HepG2 (cell line): ENCODE measurements at regions not wholly inside any gene's neighbourhood (a gene's known extent, or its start where the extent isn't known, plus 50 kb on each side); places are given as distances from the start of the nearest gene placed in this dataset.

Experiments used
- ATAC-seq: fragments of 200-7000 bp; cut with Tn5 transposase; 3 replicates; pipeline ENCODE4 v1.9.1; 2020; ENCODE audit warnings: mild to moderate bottlenecking, moderate library complexity
- BruUV-seq: library from RNA; stranded (reverse); fragments of 400-500 nt; replicated peaks from 2 replicates; lab custom pipeline; 2021; lab: Mats Ljungman, UMichigan
- CTCF ChIA-PET: fragments of 300-600 bp; formaldehyde crosslinking; extraction: SDS; loops from one replicate; lab custom pipeline; 2021; ENCODE audit warnings: low total read pairs, inconsistent platforms, low intra/inter-chr PET ratio; lab: Yijun Ruan, JAX
- POLR2A ChIA-PET: fragments of 350-600 bp; sonication (Branson Sonifier 250); formaldehyde crosslinking; loops from one replicate; lab custom pipeline; 2020; ENCODE audit warnings: antibody characterized with exemption, inconsistent platforms; lab: Yijun Ruan, JAX
- DNase-seq: peaks from one replicate; pipeline ENCODE4 v3.0.0-alpha.2; 2015; ENCODE audit warnings: low spot score
- FAIRE-seq: peaks from 3 replicates; lab custom pipeline; 2011; peaks lifted over from hg19 to GRCh38; lab: Jason Lieb, UNC
- H2AFZ ChIP-seq: one replicate; pipeline ENCODE4 v1.6.1; 2011; ENCODE audit warnings: low read length, inconsistent platforms
- H3K27ac ChIP-seq: fragments of 300-600 bp; 3 replicates; pipeline ENCODE4 v1.8.0; 2011; ENCODE audit warnings: mixed run types, mild to moderate bottlenecking, mixed read lengths, low read length, inconsistent platforms; ENCODE audit not compliant: insufficient read depth; ENCODE audit errors: extremely low read length
- H3K27me3 ChIP-seq, 2 experiments: fragments of 200-600 bp in 1 of 2; 2 replicates in 1 of 2; 3 replicates in 1 of 2; pipeline versions ENCODE4 v1.6.0 to v1.8.0; 2011; ENCODE audit warnings: low read length in 2 of 2, mild to moderate bottlenecking in 2 of 2, moderate library complexity in 2 of 2, inconsistent platforms in 1 of 2; ENCODE audit not compliant: insufficient read depth in 2 of 2, control insufficient read depth in 1 of 2
- H3K36me3 ChIP-seq, 2 experiments: fragments of 200-600 bp in 1 of 2; replicated peaks in 1 of 2; 2 replicates in 1 of 2; 3 replicates in 1 of 2; pipeline versions ENCODE4 v1.5.1 to v1.8.0; 2011; ENCODE audit warnings: low read length in 2 of 2, inconsistent platforms in 1 of 2; ENCODE audit not compliant: insufficient read depth in 2 of 2, control insufficient read depth in 1 of 2
- H3K4me1 ChIP-seq: 2 replicates; pipeline ENCODE4 v1.5.1; 2012; ENCODE audit warnings: low read length, inconsistent platforms; ENCODE audit not compliant: insufficient read depth
- H3K4me2 ChIP-seq: 2 replicates; pipeline ENCODE4 v1.6.0; 2011; ENCODE audit warnings: low read depth, low read length, inconsistent platforms
- H3K4me3 ChIP-seq, 3 experiments: fragments of 200-600 bp in 1 of 3; sonication (generic), shearing (Covaris generic) in 1 of 3; replicated peaks in 1 of 3; 2 replicates each; pipeline ENCODE4 v1.5.1; 2011 to 2016; ENCODE audit warnings: low read length in 3 of 3, inconsistent platforms in 2 of 3, low read depth in 2 of 3, mild to moderate bottlenecking in 2 of 3, control low read depth in 1 of 3, mixed read lengths in 1 of 3; ENCODE audit not compliant: insufficient read depth in 1 of 3
- H3K79me2 ChIP-seq: one replicate; pipeline ENCODE4 v1.6.1; 2011; ENCODE audit warnings: low read length, inconsistent platforms; ENCODE audit not compliant: insufficient read depth
- H3K9ac ChIP-seq: 2 replicates; pipeline ENCODE4 v1.6.0; 2011; ENCODE audit warnings: mild to moderate bottlenecking, low read depth, low read length, inconsistent platforms; ENCODE audit not compliant: insufficient read depth
- H3K9me3 ChIP-seq: 2 replicates; pipeline ENCODE4 v1.5.1; 2012; ENCODE audit warnings: mild to moderate bottlenecking, low read length
- H4K20me1 ChIP-seq: 2 replicates; pipeline ENCODE4 v1.6.0; 2011; ENCODE audit warnings: inconsistent platforms, mild to moderate bottlenecking, low read length, moderate library complexity; ENCODE audit not compliant: insufficient read depth
- CREB1 ChIP-seq, 2 experiments: fragments of 450-650 bp in 1 of 2; IDR thresholded peaks; 2 replicates each; pipeline ENCODE4 v1.6.1; 2016 to 2017; ENCODE audit warnings: control low read depth in 1 of 2, mild to moderate bottlenecking in 1 of 2, missing compliant biosample characterization in 1 of 2, missing genetic modification characterization in 1 of 2
- NR1H2 ChIP-seq: sonication (generic); formaldehyde crosslinking; IDR thresholded peaks from 2 replicates; pipeline ENCODE4 v1.8.1; 2022; ENCODE audit warnings: low read depth, missing genetic modification reagents, borderline replicate concordance
- TFDP2 ChIP-seq: sonication (generic); formaldehyde crosslinking; IDR thresholded peaks from 2 replicates; pipeline ENCODE4 v1.4.0; 2020; ENCODE audit warnings: missing genetic modification reagents
- WGBS: methylation state at CpG from one replicate; pipeline ENCODE4 v1.1.6; 2017; ENCODE audit warnings: low lambda C conversion rate; 5-methylcytosine and 5-hydroxymethylcytosine counted together
- in situ Hi-C: cut with HindIII; loops from 2 replicates; pipeline ENCODE4 v1.10.0; 2017; ENCODE audit warnings: low pct_unique_long_range_greater_than_20kb; ENCODE audit not compliant: extremely low pct_ligation_motif_present
- intact Hi-C: fragments of 100-400 bp; cut with micrococcal nuclease; formaldehyde crosslinking; loops from one replicate; pipeline ENCODE4 v1.10.0; 2022; ENCODE audit not compliant: unreplicated experiment
- TF ChIP-seq, protein P1 (sequence below): sonication (generic); formaldehyde crosslinking; IDR thresholded peaks from 2 replicates; pipeline ENCODE4 v1.5.0; 2020; ENCODE audit warnings: missing genetic modification reagents

GRCh38 chr2:172328103-172328841 is 99.1 kb upstream of the ITGA6 start:
- DNase-seq (no peak), FAIRE-seq (no peak), ATAC-seq (no peak)
- ChIA-PET CTCF (no interaction called here), POLR2A (no interaction called here)
- intact Hi-C loops, result no loop called here
- no peak overlapping the region for H3K4me3 ChIP-seq
- H3K79me2 ChIP-seq, result no peaks in the 10 kb centered on the region
- H3K9ac ChIP-seq, result no peak overlapping the region
- no peak overlapping the region for H2AFZ ChIP-seq
- no peaks in the 10 kb centered on the region for H3K9me3 ChIP-seq
- H3K36me3 ChIP-seq, result no peaks in the 10 kb centered on the region
- no peak overlapping the region for H3K27ac ChIP-seq
- peaks cover 23% of the 10 kb centered on the region for H3K4me1 ChIP-seq
- in situ Hi-C loops, result no loop called here
- 41% methylated on average over 3 of the region's 3 CpGs for WGBS
- peaks cover 0 to 4% of the 10 kb centered on the region in 2 experiments; a peak in 2 of 5 replicates for H3K27me3 ChIP-seq
- H3K4me2 ChIP-seq, result no peak overlapping the region
- no peaks in the 10 kb centered on the region for H4K20me1 ChIP-seq
- TF ChIP-seq CREB1 (IDR thresholded peaks at IDR 0.05), result peak; percentile 54
- TF ChIP-seq CREB1 (CRISPR knock-in tag; IDR thresholded peaks at IDR 0.05), result no peak
- TF ChIP-seq TFDP2 (CRISPR knock-in tag), result no peak
- TF ChIP-seq NR1H2 (CRISPR knock-in tag), result no peak
- TF ChIP-seq, protein P1, sequence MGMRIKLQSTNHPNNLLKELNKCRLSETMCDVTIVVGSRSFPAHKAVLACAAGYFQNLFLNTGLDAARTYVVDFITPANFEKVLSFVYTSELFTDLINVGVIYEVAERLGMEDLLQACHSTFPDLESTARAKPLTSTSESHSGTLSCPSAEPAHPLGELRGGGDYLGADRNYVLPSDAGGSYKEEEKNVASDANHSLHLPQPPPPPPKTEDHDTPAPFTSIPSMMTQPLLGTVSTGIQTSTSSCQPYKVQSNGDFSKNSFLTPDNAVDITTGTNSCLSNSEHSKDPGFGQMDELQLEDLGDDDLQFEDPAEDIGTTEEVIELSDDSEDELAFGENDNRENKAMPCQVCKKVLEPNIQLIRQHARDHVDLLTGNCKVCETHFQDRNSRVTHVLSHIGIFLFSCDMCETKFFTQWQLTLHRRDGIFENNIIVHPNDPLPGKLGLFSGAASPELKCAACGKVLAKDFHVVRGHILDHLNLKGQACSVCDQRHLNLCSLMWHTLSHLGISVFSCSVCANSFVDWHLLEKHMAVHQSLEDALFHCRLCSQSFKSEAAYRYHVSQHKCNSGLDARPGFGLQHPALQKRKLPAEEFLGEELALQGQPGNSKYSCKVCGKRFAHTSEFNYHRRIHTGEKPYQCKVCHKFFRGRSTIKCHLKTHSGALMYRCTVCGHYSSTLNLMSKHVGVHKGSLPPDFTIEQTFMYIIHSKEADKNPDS (CRISPR knock-in tag), result no peak
- no TSS peak for BruUV-seq
